Colonic mucosa (tissue), 4 donors: ENCODE measurements at regions not wholly inside any gene's neighbourhood (a gene's known extent, or its start where the extent isn't known, plus 50 kb on each side); places are given as distances from the start of the nearest gene placed in this dataset.

Experiments
- DNase-seq: peaks from one replicate; pipeline ENCODE4 v3.0.0-alpha.2; 2020
- H3K27ac ChIP-seq: fragments of 200-600 bp; one replicate; pipeline ENCODE4 v1.8.0; 2021
- H3K27me3 ChIP-seq: fragments of 200-600 bp; one replicate; pipeline ENCODE4 v1.8.0; 2021
- H3K36me3 ChIP-seq: fragments of 200-600 bp; one replicate; pipeline ENCODE4 v1.8.0; 2021
- H3K4me1 ChIP-seq: fragments of 200-600 bp; one replicate; pipeline ENCODE4 v1.8.0; 2021; ENCODE audit warnings: mild to moderate bottlenecking
- H3K4me3 ChIP-seq: fragments of 200-600 bp; one replicate; pipeline ENCODE4 v1.8.0; 2021
- H3K9ac ChIP-seq, 2 donors: one replicate each; pipeline ENCODE4 v1.7.0; 2013; ENCODE audit warnings: control low read depth in 2 of 2, low read depth in 2 of 2, low read length in 2 of 2
- H3K9me3 ChIP-seq: fragments of 200-600 bp; one replicate; pipeline ENCODE4 v1.8.0; 2021
- intact Hi-C: fragments of 100-400 bp; cut with DNase I; formaldehyde crosslinking; loops from one replicate; pipeline ENCODE4 v1.14.1; 2022
- TF ChIP-seq, protein P1 (sequence below): fragments of 200-600 bp; IDR thresholded peaks from one replicate; pipeline ENCODE4 v1.8.0; 2022; ENCODE audit warnings: antibody characterized with exemption, mild to moderate bottlenecking
- donor health status: healthy.
- donor health status: DM: no; HTN: no; CAD: no.
- donor health status: DM: no; HTN: no; CAD: no.

DNA sequence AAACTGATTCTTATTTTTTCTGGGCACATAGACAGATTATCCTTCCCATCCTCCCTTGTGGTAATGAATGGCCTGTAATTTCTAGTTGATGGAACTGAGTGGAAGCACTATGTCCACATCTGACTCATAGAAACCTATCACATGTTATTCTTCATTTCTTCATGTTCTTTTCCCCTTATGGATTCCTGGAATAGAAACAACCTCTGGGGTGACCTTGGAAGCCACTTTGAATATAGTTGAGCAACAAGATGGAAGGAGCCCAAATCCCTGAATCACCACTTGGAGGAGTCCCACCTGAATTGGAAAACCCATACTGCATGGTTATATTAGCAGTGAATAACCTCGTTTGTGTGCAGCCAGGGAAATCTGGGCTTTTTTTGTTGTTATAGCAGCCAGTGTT, 137.8 kb downstream of the MID1IP1 start:
- intact Hi-C loops: no loop called here

DNA sequence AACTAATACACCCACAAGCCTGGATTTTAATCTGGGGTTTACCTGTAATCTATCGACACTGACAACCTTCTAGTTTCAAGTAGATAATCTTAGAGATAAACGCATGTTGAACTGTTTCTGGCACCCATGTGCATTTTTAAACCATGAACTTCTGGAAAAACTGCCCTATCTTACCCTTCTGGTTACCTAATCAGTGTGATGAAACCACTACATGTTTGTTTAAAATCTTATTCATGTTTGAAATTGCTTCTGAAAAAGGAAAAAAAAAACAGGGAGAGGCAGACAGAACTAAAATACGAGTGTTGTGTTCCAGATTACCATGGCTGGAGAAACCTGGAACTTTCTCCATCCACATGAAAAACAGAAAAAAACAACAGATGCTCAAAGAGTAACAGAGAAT, 139.3 kb downstream of the MID1IP1 start:
- TF ChIP-seq, protein P1, sequence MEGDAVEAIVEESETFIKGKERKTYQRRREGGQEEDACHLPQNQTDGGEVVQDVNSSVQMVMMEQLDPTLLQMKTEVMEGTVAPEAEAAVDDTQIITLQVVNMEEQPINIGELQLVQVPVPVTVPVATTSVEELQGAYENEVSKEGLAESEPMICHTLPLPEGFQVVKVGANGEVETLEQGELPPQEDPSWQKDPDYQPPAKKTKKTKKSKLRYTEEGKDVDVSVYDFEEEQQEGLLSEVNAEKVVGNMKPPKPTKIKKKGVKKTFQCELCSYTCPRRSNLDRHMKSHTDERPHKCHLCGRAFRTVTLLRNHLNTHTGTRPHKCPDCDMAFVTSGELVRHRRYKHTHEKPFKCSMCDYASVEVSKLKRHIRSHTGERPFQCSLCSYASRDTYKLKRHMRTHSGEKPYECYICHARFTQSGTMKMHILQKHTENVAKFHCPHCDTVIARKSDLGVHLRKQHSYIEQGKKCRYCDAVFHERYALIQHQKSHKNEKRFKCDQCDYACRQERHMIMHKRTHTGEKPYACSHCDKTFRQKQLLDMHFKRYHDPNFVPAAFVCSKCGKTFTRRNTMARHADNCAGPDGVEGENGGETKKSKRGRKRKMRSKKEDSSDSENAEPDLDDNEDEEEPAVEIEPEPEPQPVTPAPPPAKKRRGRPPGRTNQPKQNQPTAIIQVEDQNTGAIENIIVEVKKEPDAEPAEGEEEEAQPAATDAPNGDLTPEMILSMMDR: no peak
- no peaks in the 10 kb centered on the region for H3K36me3 ChIP-seq
- H3K4me1 ChIP-seq: no peaks in the 10 kb centered on the region
- no peak overlapping the region for H3K27ac ChIP-seq
- H3K4me3 ChIP-seq: no peak overlapping the region
- intact Hi-C loops: no loop called here
- no peaks in the 10 kb centered on the region for H3K27me3 ChIP-seq
- DNase-seq: no peak
- H3K9me3 ChIP-seq: no peaks in the 10 kb centered on the region
- no peak overlapping the region for H3K9ac ChIP-seq

More for the DNA sequence above, 137.8 kb downstream of the MID1IP1 start:
- Histone ChIP-seq H3K36me3 (no peaks in the 10 kb centered on the region), H3K27me3 (no peaks in the 10 kb centered on the region), H3K4me1 (no peaks in the 10 kb centered on the region), H3K9ac (no peak overlapping the region), H3K9me3 (no peaks in the 10 kb centered on the region), H3K4me3 (no peak overlapping the region), H3K27ac (no peak overlapping the region)
- TF ChIP-seq, protein P1: no peak
- no peak for DNase-seq

DNA sequence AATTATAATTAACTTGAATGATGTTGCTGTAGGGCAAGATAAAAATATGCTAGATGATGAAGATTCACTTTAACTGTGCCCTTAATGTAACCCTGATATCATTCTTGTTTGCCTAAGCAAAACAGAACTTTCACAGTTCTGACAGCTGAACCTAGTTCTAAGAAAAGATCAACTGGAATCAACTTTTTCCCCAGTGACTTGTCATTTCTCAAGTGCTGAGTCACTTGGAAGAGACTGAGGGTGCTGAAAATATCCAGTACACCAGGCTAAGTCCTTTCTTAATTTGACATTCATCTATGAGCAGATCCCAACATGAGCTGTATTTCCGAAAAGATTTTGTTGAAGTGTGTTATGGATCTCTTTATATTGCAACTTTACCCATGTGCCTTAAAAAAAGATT, 140.4 kb downstream of the MID1IP1 start:
- Histone ChIP-seq H3K4me1 (no peaks in the 10 kb centered on the region), H3K27ac (no peak overlapping the region), H3K9ac (no peak overlapping the region), H3K36me3 (no peaks in the 10 kb centered on the region), H3K4me3 (no peak overlapping the region), H3K27me3 (no peaks in the 10 kb centered on the region), H3K9me3 (no peaks in the 10 kb centered on the region)
- no peak for DNase-seq
- intact Hi-C loops: no loop called here
- TF ChIP-seq, protein P1: no peak

DNA sequence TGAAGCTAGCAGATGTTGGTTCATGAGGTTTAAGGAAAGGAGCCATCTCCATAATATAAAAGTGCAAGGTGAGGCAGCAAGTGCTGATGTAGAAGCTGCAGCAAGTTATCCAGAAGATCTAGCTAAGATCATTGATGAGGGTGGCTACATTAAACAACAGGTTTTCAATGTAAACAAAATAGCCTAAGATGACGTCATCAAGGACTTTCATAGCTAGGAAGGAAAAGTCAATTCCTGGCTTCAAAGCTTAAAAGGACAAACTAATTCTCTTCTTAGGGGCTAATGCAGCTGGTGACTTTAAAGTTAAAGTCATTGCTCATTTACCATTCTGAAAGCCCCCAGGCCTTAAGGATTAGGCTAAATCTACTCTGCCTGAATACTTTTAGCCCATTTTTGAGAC, 141.9 kb downstream of the MID1IP1 start:
- TF ChIP-seq, protein P1: no peak
- H3K4me3 ChIP-seq: no peak overlapping the region
- intact Hi-C loops: no loop called here
- DNase-seq: no peak
- H3K27ac ChIP-seq: no peak overlapping the region
- H3K9me3 ChIP-seq: no peaks in the 10 kb centered on the region
- no peaks in the 10 kb centered on the region for H3K4me1 ChIP-seq
- no peaks in the 10 kb centered on the region for H3K36me3 ChIP-seq
- H3K9ac ChIP-seq: no peak overlapping the region
- H3K27me3 ChIP-seq: no peaks in the 10 kb centered on the region

DNA sequence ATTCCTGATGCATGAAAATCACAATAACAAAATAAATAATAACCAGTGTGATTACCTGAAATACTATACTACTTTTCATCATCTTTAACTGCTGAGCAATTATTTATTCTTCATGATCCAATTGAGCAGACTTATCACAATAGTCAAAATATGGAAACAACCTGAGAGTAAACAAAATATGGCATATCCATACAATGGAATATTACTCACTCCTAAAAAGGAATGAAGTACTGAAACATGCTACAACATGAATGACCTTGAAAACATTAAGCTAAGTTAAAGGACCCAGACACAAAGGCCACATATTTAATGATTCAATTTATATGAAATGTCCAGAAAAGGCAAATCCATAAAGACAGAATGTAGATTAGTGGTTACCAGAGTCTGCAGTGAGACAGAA, 146.8 kb downstream of the MID1IP1 start:
- Histone ChIP-seq H3K4me1 (no peaks in the 10 kb centered on the region), H3K4me3 (no peak overlapping the region), H3K9ac (no peak overlapping the region), H3K36me3 (no peaks in the 10 kb centered on the region), H3K27me3 (no peaks in the 10 kb centered on the region), H3K27ac (no peak overlapping the region), H3K9me3 (no peaks in the 10 kb centered on the region)
- intact Hi-C loops: no loop called here
- TF ChIP-seq, protein P1: no peak
- DNase-seq: no peak

DNA sequence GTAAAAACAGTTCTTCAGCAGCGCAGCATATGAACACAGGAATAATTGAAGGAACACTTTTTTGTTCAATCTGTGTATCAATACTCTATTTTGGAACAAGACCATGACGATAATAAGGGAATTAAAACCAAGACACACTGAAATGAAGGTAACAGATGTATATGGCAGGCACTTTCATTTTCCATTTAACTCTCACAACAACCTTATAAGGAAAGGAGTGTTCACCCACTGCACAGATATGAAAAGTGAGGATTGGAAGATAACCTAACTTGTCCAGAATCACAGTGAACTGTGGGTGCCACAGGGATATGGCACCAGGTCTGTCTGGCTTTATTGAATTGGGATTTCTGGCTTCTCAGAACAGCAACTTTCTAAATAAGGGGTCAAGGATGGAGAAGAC, 153.3 kb downstream of the MID1IP1 start:
- Histone ChIP-seq H3K9me3 (no peaks in the 10 kb centered on the region), H3K36me3 (no peaks in the 10 kb centered on the region), H3K27ac (no peak overlapping the region), H3K9ac (no peak overlapping the region), H3K27me3 (no peaks in the 10 kb centered on the region), H3K4me1 (no peaks in the 10 kb centered on the region), H3K4me3 (no peak overlapping the region)
- DNase-seq: no peak
- TF ChIP-seq, protein P1: no peak
- intact Hi-C loops: no loop called here
